PC-9 (cell line): ENCODE measurements at regions not wholly inside any gene's neighbourhood (a gene's known extent, or its start where the extent isn't known, plus 50 kb on each side); places are given as distances from the start of the nearest gene placed in this dataset.

Experiments used
- EZH2 ChIP-seq: fragments of 200-600 bp; sonication (generic); IDR thresholded peaks from 2 replicates; pipeline ENCODE4 v1.8.0; 2017; ENCODE audit warnings: antibody characterized with exemption, low read depth
- TF ChIP-seq, protein P1 (sequence below): fragments of 200-600 bp; sonication (generic); conservative IDR thresholded peaks from 2 replicates; pipeline ENCODE4 v1.6.1; 2017; ENCODE audit warnings: mixed run types, antibody characterized with exemption, mild to moderate bottlenecking, moderate library complexity

DNA sequence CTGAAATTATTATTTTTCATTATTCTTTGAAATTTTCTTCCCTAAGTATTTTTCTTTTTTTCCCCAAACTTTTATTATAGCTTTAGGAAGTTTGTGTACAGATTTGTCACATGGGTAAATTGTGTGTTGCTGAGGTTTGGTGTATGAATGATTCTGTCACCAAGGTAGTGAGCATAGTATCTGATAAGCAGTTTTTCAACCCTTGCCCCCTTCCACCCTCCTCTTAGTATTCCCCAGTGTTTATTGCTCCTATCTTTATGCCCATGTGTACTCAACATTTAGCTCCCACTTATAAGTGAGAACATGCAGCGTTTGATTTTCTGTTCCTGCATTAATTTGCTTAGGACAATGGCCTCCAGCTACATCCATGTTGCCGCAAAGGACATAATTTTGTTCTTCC is 103.9 kb upstream of the MAGEB2 start:
- TF ChIP-seq, protein P1, sequence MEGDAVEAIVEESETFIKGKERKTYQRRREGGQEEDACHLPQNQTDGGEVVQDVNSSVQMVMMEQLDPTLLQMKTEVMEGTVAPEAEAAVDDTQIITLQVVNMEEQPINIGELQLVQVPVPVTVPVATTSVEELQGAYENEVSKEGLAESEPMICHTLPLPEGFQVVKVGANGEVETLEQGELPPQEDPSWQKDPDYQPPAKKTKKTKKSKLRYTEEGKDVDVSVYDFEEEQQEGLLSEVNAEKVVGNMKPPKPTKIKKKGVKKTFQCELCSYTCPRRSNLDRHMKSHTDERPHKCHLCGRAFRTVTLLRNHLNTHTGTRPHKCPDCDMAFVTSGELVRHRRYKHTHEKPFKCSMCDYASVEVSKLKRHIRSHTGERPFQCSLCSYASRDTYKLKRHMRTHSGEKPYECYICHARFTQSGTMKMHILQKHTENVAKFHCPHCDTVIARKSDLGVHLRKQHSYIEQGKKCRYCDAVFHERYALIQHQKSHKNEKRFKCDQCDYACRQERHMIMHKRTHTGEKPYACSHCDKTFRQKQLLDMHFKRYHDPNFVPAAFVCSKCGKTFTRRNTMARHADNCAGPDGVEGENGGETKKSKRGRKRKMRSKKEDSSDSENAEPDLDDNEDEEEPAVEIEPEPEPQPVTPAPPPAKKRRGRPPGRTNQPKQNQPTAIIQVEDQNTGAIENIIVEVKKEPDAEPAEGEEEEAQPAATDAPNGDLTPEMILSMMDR = no peak
- TF ChIP-seq EZH2 = no peak
